Fibroblast of lung (primary cell): ENCODE measurements at regions not wholly inside any gene's neighbourhood (a gene's known extent, or its start where the extent isn't known, plus 50 kb on each side); places are given as distances from the start of the nearest gene placed in this dataset.

Experiments
- CTCF ChIP-seq, 2 donors: IDR thresholded peaks in 1 of 2; conservative IDR thresholded peaks in 1 of 2; 1 replicate in 1 of 2; 2 replicates in 1 of 2; pipeline ENCODE4 v1.5.1; 2011 to 2012; ENCODE audit warnings: low read length in 2 of 2, control low read depth in 1 of 2, inconsistent platforms in 1 of 2, low read depth in 1 of 2, mild to moderate bottlenecking in 1 of 2
- EZH2 ChIP-seq: IDR thresholded peaks from 2 replicates; pipeline ENCODE4 v1.5.1; 2012; ENCODE audit warnings: low read length, control low read depth, mild to moderate bottlenecking; ENCODE audit errors: missing control alignments

- TF ChIP-seq CTCF (conservative IDR thresholded peaks at IDR 0.05 in 1 of 2, IDR thresholded peaks at IDR 0.05 in 1 of 2; ENCODE audit: low read depth in 1 of 2, low read length in 2 of 2) (no peak), EZH2 (no peak)
Observed at GRCh38 chr16:76176153-76176552, 101.0 kb upstream of the CNTNAP4 start.
